ENCODE measurements at regions not wholly inside any gene's neighbourhood (a gene's known extent, or its start where the extent isn't known, plus 50 kb on each side); places are given as distances from the start of the nearest gene placed in this dataset.

- no peaks in the 10 kb centered on the region for H3F3A ChIP-seq (ENCODE audit: insufficient read depth, low read length, poor library complexity, severe bottlenecking)
- no peaks in the 10 kb centered on the region for H3K36me3 ChIP-seq (ENCODE audit: insufficient read depth, low read length)
- no peaks in the 10 kb centered on the region for H4K20me1 ChIP-seq (ENCODE audit: insufficient read depth)
- no peaks in the 10 kb centered on the region for H3K9me2 ChIP-seq (ENCODE audit: insufficient read depth, low read length)
- TF ChIP-seq RAD21 (conservative IDR thresholded peaks at IDR 0.05): no peak
- no peak for TF ChIP-seq MXI1 (conservative IDR thresholded peaks at IDR 0.05; ENCODE audit: poor library complexity, severe bottlenecking)
- TF ChIP-seq TAF1 (IDR thresholded peaks at IDR 0.05; ENCODE audit: low read depth): no peak
- no peak overlapping the region for H3K4me3 ChIP-seq (ENCODE audit: low read length)
- no peak overlapping the region for H3K9ac ChIP-seq (ENCODE audit: low read length)
- H3K27ac ChIP-seq (ENCODE audit: low read length): no peak overlapping the region
- H3K9me3 ChIP-seq (ENCODE audit: low read length): no peaks in the 10 kb centered on the region
- no peak overlapping the region for H3K4me2 ChIP-seq (ENCODE audit: low read length)
- H2AFZ ChIP-seq (ENCODE audit: low read depth, low read length): no peak overlapping the region
- H3K79me2 ChIP-seq (replicated peaks; ENCODE audit: insufficient read depth, low read length): no peaks in the 10 kb centered on the region
- H3K27me3 ChIP-seq (ENCODE audit: insufficient read depth, low read depth, low read length): no peaks in the 10 kb centered on the region
Measured at GRCh38 chr14:97120204-97120603, 323.0 kb downstream of the VRK1 start.

DNA sequence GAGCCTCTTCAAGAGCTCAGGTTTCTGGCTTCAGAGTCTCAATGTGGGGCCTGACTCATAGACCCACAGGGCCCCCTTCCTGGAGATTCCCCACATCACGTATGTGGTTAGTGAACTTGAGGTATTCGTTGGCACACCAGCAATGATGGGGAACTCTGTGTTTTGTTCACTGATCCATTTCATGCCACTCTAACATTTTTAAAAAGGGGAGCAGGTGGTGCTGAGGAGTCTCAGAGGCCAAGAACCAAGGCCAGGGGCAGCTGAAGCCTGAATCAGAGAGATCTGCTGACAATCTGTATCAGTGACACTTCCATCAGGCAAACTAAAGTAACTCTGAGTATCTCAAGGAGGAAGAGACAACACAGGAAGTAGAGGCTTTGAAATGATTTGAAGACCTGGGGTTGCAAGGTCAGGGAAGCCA is 323.4 kb downstream of the VRK1 start:
- no peaks in the 10 kb centered on the region for H3K9me3 ChIP-seq (ENCODE audit: low read length)
- H3K36me3 ChIP-seq (ENCODE audit: insufficient read depth, low read length): no peaks in the 10 kb centered on the region
- H4K20me1 ChIP-seq (ENCODE audit: insufficient read depth): no peaks in the 10 kb centered on the region
- no peaks in the 10 kb centered on the region for H3K9me2 ChIP-seq (ENCODE audit: insufficient read depth, low read length)
- H3K9ac ChIP-seq (ENCODE audit: low read length): no peak overlapping the region
- TF ChIP-seq EP300 (conservative IDR thresholded peaks at IDR 0.05; ENCODE audit: poor library complexity, severe bottlenecking) (no peak), EZH2 (IDR thresholded peaks at IDR 0.05; ENCODE audit: borderline replicate concordance, insufficient read depth, low read length, poor library complexity, severe bottlenecking) (no peak), SMC3 (conservative IDR thresholded peaks at IDR 0.05; ENCODE audit: poor library complexity) (no peak), RAD21 (conservative IDR thresholded peaks at IDR 0.05) (no peak), CTCF (IDR thresholded peaks at IDR 0.05; ENCODE audit: poor library complexity, severe bottlenecking) (no peak), TAF1 (IDR thresholded peaks at IDR 0.05; ENCODE audit: low read depth) (no peak), POLR2AphosphoS5 (IDR thresholded peaks at IDR 0.05) (no peak), MXI1 (conservative IDR thresholded peaks at IDR 0.05; ENCODE audit: poor library complexity, severe bottlenecking) (no peak)
- TF ChIP-seq, protein P1, sequence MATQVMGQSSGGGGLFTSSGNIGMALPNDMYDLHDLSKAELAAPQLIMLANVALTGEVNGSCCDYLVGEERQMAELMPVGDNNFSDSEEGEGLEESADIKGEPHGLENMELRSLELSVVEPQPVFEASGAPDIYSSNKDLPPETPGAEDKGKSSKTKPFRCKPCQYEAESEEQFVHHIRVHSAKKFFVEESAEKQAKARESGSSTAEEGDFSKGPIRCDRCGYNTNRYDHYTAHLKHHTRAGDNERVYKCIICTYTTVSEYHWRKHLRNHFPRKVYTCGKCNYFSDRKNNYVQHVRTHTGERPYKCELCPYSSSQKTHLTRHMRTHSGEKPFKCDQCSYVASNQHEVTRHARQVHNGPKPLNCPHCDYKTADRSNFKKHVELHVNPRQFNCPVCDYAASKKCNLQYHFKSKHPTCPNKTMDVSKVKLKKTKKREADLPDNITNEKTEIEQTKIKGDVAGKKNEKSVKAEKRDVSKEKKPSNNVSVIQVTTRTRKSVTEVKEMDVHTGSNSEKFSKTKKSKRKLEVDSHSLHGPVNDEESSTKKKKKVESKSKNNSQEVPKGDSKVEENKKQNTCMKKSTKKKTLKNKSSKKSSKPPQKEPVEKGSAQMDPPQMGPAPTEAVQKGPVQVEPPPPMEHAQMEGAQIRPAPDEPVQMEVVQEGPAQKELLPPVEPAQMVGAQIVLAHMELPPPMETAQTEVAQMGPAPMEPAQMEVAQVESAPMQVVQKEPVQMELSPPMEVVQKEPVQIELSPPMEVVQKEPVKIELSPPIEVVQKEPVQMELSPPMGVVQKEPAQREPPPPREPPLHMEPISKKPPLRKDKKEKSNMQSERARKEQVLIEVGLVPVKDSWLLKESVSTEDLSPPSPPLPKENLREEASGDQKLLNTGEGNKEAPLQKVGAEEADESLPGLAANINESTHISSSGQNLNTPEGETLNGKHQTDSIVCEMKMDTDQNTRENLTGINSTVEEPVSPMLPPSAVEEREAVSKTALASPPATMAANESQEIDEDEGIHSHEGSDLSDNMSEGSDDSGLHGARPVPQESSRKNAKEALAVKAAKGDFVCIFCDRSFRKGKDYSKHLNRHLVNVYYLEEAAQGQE (IDR thresholded peaks at IDR 0.05; ENCODE audit: borderline replicate concordance): no peak
- no peak overlapping the region for H3K4me2 ChIP-seq (ENCODE audit: low read length)
- no peak overlapping the region for H3K4me3 ChIP-seq (ENCODE audit: low read length)
- no peak overlapping the region for H3K27ac ChIP-seq (ENCODE audit: low read length)
- H3K27me3 ChIP-seq (ENCODE audit: insufficient read depth, low read depth, low read length): no peaks in the 10 kb centered on the region
- H2AFZ ChIP-seq (ENCODE audit: low read depth, low read length): no peak overlapping the region
- no peaks in the 10 kb centered on the region for H3F3A ChIP-seq (ENCODE audit: insufficient read depth, low read length, poor library complexity, severe bottlenecking)
- H3K79me2 ChIP-seq (replicated peaks; ENCODE audit: insufficient read depth, low read length): no peaks in the 10 kb centered on the region

- no peak overlapping the region for H3K9ac ChIP-seq (ENCODE audit: low read length)
- no peaks in the 10 kb centered on the region for H4K20me1 ChIP-seq (ENCODE audit: insufficient read depth)
- H3K9me2 ChIP-seq (ENCODE audit: insufficient read depth, low read length): no peaks in the 10 kb centered on the region
- H3K27ac ChIP-seq (ENCODE audit: low read length): no peak overlapping the region
- no peak overlapping the region for H3K4me2 ChIP-seq (ENCODE audit: low read length)
- TF ChIP-seq CTCF (IDR thresholded peaks at IDR 0.05; ENCODE audit: poor library complexity, severe bottlenecking) (no peak), TAF1 (IDR thresholded peaks at IDR 0.05; ENCODE audit: low read depth) (no peak), MXI1 (conservative IDR thresholded peaks at IDR 0.05; ENCODE audit: poor library complexity, severe bottlenecking) (no peak), EP300 (conservative IDR thresholded peaks at IDR 0.05; ENCODE audit: poor library complexity, severe bottlenecking) (no peak), SMC3 (conservative IDR thresholded peaks at IDR 0.05; ENCODE audit: poor library complexity) (no peak), POLR2AphosphoS5 (IDR thresholded peaks at IDR 0.05) (no peak), EZH2 (IDR thresholded peaks at IDR 0.05; ENCODE audit: borderline replicate concordance, insufficient read depth, low read length, poor library complexity, severe bottlenecking) (no peak), RAD21 (conservative IDR thresholded peaks at IDR 0.05) (no peak)
- TF ChIP-seq, protein P1 (IDR thresholded peaks at IDR 0.05; ENCODE audit: borderline replicate concordance): no peak
- H3K27me3 ChIP-seq (ENCODE audit: insufficient read depth, low read depth, low read length): no peaks in the 10 kb centered on the region
- no peak overlapping the region for H2AFZ ChIP-seq (ENCODE audit: low read depth, low read length)
- H3K79me2 ChIP-seq (replicated peaks; ENCODE audit: insufficient read depth, low read length): no peaks in the 10 kb centered on the region
- no peaks in the 10 kb centered on the region for H3F3A ChIP-seq (ENCODE audit: insufficient read depth, low read length, poor library complexity, severe bottlenecking)
- no peaks in the 10 kb centered on the region for H3K9me3 ChIP-seq (ENCODE audit: low read length)
- H3K4me3 ChIP-seq (ENCODE audit: low read length): no peak overlapping the region
- no peaks in the 10 kb centered on the region for H3K36me3 ChIP-seq (ENCODE audit: insufficient read depth, low read length)
Measured at GRCh38 chr14:97129639-97130038, 332.5 kb downstream of the VRK1 start.

Measured in neural cell (in vitro differentiated cells).